Prostate gland (tissue), 2 donors: ENCODE measurements at regions not wholly inside any gene's neighbourhood (a gene's known extent, or its start where the extent isn't known, plus 50 kb on each side); places are given as distances from the start of the nearest gene placed in this dataset.

Source experiments
- CTCF ChIP-seq, 4 experiments: fragments of 200-600 bp in 2 of 4; fragments of 450-650 bp in 2 of 4; sonication (generic) in 2 of 4; IDR thresholded peaks; 1 replicate in 3 of 4; 2 replicates in 1 of 4; pipeline ENCODE4 v1.5.1; 2016 to 2019; ENCODE audit warnings: antibody characterized with exemption in 4 of 4, mild to moderate bottlenecking in 2 of 4, moderate library complexity in 2 of 4
- POLR2A ChIP-seq: fragments of 450-650 bp; IDR thresholded peaks from one replicate; pipeline ENCODE4 v1.6.1; 2016; ENCODE audit warnings: antibody characterized with exemption, mild to moderate bottlenecking

DNA sequence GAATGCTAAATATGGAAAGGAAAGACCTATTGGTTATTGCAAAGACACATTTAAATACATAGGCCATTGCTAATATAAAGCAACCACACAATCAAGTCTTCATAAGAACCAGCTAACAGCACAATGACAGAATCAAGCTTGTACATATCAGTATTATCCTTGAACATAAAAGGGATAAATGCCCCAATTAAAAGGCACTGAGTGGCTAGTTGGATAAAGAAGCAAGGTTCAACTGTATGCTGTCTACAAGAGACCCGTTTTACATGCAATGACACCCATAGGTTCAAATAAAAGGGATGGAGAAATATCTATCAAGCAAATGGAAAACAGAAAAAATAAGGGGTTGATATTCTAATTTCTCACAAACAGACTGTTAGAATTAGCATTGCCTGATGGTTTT lies 706.1 kb downstream of the EPHA3 start:
- TF ChIP-seq CTCF (IDR thresholded peaks at IDR 0.05) = no peak
- no peak for TF ChIP-seq POLR2A
